ENCODE measurements at regions not wholly inside any gene's neighbourhood (a gene's known extent, or its start where the extent isn't known, plus 50 kb on each side); places are given as distances from the start of the nearest gene placed in this dataset.

DNA sequence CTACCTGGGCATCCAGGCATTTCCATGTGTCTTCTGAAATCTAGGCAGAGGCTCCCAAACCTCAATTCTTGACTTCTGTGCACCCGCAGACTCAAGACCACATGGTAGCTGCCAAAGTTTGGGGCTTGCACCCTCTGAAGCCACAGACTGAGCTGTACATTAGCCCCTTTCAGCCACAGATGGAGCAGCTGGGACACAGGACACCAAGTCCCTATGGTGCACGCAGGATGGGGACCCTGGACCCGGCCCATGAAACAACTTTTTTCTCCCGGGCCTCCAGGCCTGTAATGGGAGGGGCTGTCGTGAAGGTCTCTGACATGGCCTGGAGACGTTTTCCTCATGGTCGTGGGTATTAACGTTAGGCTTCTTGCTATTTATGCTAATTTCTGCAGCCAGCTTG, 330.0 kb downstream of the RERGL start:
- TF ChIP-seq BACH2 (CRISPR knock-in tag; IDR thresholded peaks at IDR 0.05; ENCODE audit: borderline replicate concordance) (no peak), RARB (CRISPR knock-in tag; IDR thresholded peaks at IDR 0.05) (no peak)
- TF ChIP-seq, protein P1, sequence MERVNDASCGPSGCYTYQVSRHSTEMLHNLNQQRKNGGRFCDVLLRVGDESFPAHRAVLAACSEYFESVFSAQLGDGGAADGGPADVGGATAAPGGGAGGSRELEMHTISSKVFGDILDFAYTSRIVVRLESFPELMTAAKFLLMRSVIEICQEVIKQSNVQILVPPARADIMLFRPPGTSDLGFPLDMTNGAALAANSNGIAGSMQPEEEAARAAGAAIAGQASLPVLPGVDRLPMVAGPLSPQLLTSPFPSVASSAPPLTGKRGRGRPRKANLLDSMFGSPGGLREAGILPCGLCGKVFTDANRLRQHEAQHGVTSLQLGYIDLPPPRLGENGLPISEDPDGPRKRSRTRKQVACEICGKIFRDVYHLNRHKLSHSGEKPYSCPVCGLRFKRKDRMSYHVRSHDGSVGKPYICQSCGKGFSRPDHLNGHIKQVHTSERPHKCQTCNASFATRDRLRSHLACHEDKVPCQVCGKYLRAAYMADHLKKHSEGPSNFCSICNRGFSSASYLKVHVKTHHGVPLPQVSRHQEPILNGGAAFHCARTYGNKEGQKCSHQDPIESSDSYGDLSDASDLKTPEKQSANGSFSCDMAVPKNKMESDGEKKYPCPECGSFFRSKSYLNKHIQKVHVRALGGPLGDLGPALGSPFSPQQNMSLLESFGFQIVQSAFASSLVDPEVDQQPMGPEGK (CRISPR knock-in tag; IDR thresholded peaks at IDR 0.05; ENCODE audit: borderline replicate concordance) = no peak
